Esophagus muscularis mucosa (tissue), 4 donors: ENCODE measurements at regions not wholly inside any gene's neighbourhood (a gene's known extent, or its start where the extent isn't known, plus 50 kb on each side); places are given as distances from the start of the nearest gene placed in this dataset.

Experiments used
- DNase-seq: peaks from one replicate; pipeline ENCODE4 v3.0.0-alpha.2; 2017; ENCODE audit errors: extremely low spot score
- H3K27ac ChIP-seq, 4 donors: fragments of 200-600 bp; sonication (generic); replicated peaks in 1 of 4; 1 replicate in 3 of 4; 2 replicates in 1 of 4; pipeline ENCODE4 v1.5.1; 2016 to 2019; ENCODE audit warnings: mild to moderate bottlenecking in 1 of 4
- H3K27me3 ChIP-seq, 4 donors: fragments of 200-600 bp; sonication (generic); one replicate each; pipeline versions ENCODE4 v1.5.1 to v1.6.0; 2016 to 2019
- H3K36me3 ChIP-seq, 4 donors: fragments of 200-600 bp; sonication (generic); one replicate each; pipeline ENCODE4 v1.5.1; 2016 to 2019
- H3K4me1 ChIP-seq, 4 donors: fragments of 200-600 bp; sonication (generic); one replicate each; pipeline ENCODE4 v1.5.1; 2016 to 2019
- H3K4me3 ChIP-seq, 4 donors: fragments of 200-600 bp; sonication (generic); 1 replicate in 2 of 4; 2 replicates in 2 of 4; pipeline ENCODE4 v1.5.1; 2016 to 2019; ENCODE audit warnings: mild to moderate bottlenecking in 4 of 4, moderate library complexity in 1 of 4
- H3K9me3 ChIP-seq, 4 donors: fragments of 200-600 bp; sonication (generic); 1 replicate in 3 of 4; 2 replicates in 1 of 4; pipeline ENCODE4 v1.5.1; 2016 to 2019
- EP300 ChIP-seq: sonication (generic); formaldehyde crosslinking; IDR thresholded peaks from one replicate; pipeline ENCODE4 v1.6.1; 2017; ENCODE audit warnings: antibody characterized with exemption
- POLR2A ChIP-seq: fragments of 450-650 bp; IDR thresholded peaks from one replicate; pipeline ENCODE4 v1.6.1; 2017; ENCODE audit warnings: antibody characterized with exemption, moderate library complexity, mild to moderate bottlenecking, low read depth
- POLR2AphosphoS5 ChIP-seq, 2 donors: sonication (generic); formaldehyde crosslinking; IDR thresholded peaks; one replicate each; pipeline ENCODE4 v1.6.1; 2017; ENCODE audit warnings: antibody characterized with exemption in 2 of 2
- WGBS: methylation state at CpG from one replicate; pipeline ENCODE4 v1.1.5; 2018; 5-methylcytosine and 5-hydroxymethylcytosine counted together
- intact Hi-C: fragments of 100-400 bp; cut with DNase I; formaldehyde crosslinking; loops from one replicate; pipeline ENCODE4 v1.15.1; 2023
- TF ChIP-seq, protein P1 (sequence below), 3 experiments: fragments of 200-600 bp in 2 of 3; fragments of 450-650 bp in 1 of 3; sonication (generic) in 2 of 3; IDR thresholded peaks; one replicate each; pipeline ENCODE4 v1.5.1; 2017 to 2019; ENCODE audit warnings: antibody characterized with exemption in 3 of 3, mild to moderate bottlenecking in 2 of 3, moderate library complexity in 1 of 3

DNA sequence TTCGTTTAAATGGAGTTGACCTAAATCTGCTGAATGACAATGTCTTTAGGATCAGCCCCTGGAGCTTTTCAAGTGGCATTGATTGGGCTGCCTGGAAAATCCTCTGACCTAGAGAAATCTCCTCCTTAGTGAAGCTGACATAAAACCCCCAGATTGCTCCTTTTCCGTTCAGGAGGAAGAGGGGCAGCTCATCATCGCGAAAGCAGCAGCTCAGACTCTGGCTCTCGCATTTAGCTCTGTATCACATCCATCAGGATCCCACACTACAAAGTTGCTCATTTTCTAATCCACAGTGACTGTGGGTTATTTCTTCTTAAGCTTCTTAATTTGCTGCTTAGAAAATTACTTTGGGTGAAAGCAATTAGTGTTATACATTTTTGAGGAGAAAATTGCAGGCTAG is 373.7 kb downstream of the ENC1 start:
- WGBS, result 94% methylated on average over 5 of the region's 5 CpGs
- H3K4me1 ChIP-seq, result no peaks in the 10 kb centered on the region
- H3K4me3 ChIP-seq, result no peak overlapping the region
- no peak for DNase-seq
- TF ChIP-seq, protein P1, sequence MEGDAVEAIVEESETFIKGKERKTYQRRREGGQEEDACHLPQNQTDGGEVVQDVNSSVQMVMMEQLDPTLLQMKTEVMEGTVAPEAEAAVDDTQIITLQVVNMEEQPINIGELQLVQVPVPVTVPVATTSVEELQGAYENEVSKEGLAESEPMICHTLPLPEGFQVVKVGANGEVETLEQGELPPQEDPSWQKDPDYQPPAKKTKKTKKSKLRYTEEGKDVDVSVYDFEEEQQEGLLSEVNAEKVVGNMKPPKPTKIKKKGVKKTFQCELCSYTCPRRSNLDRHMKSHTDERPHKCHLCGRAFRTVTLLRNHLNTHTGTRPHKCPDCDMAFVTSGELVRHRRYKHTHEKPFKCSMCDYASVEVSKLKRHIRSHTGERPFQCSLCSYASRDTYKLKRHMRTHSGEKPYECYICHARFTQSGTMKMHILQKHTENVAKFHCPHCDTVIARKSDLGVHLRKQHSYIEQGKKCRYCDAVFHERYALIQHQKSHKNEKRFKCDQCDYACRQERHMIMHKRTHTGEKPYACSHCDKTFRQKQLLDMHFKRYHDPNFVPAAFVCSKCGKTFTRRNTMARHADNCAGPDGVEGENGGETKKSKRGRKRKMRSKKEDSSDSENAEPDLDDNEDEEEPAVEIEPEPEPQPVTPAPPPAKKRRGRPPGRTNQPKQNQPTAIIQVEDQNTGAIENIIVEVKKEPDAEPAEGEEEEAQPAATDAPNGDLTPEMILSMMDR (IDR thresholded peaks at IDR 0.05), result no peak
- no peak for TF ChIP-seq POLR2AphosphoS5 (IDR thresholded peaks at IDR 0.05)
- no peak for TF ChIP-seq EP300
- TF ChIP-seq POLR2A, result no peak
- no peak overlapping the region for H3K27ac ChIP-seq
- H3K36me3 ChIP-seq, result no peaks in the 10 kb centered on the region
- H3K27me3 ChIP-seq, result no peaks in the 10 kb centered on the region
- H3K9me3 ChIP-seq, result no peaks in the 10 kb centered on the region
- intact Hi-C loops, result no loop called here

DNA sequence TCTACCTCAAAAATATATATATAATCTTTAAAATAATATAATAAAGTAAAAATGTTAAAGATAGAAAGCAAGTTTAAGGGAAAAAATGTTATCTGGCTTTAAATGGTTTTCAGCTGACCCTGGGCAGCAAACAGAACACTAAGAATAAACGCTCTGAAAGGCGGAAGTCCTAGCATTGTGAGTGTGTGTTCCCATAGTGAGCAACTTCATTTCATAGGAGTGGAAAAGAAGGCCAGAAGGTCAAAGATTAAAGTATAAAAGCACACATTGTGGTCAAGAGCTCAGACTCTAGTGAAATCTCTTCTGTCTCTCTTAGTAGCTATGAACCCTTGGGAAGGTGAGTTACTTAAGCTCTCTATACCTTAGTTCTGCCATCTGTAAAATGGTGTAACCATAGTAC is 374.4 kb downstream of the ENC1 start:
- Histone ChIP-seq H3K4me3 (no peak overlapping the region), H3K4me1 (no peaks in the 10 kb centered on the region), H3K27me3 (no peaks in the 10 kb centered on the region), H3K9me3 (no peaks in the 10 kb centered on the region), H3K27ac (no peak overlapping the region), H3K36me3 (no peaks in the 10 kb centered on the region)
- no peak for DNase-seq
- TF ChIP-seq, protein P1 (IDR thresholded peaks at IDR 0.05), result no peak
- TF ChIP-seq POLR2AphosphoS5 (IDR thresholded peaks at IDR 0.05) (no peak), POLR2A (no peak), EP300 (no peak)
- WGBS, result 92% methylated on average over 2 of the region's 2 CpGs
- intact Hi-C loops, result no loop called here

DNA sequence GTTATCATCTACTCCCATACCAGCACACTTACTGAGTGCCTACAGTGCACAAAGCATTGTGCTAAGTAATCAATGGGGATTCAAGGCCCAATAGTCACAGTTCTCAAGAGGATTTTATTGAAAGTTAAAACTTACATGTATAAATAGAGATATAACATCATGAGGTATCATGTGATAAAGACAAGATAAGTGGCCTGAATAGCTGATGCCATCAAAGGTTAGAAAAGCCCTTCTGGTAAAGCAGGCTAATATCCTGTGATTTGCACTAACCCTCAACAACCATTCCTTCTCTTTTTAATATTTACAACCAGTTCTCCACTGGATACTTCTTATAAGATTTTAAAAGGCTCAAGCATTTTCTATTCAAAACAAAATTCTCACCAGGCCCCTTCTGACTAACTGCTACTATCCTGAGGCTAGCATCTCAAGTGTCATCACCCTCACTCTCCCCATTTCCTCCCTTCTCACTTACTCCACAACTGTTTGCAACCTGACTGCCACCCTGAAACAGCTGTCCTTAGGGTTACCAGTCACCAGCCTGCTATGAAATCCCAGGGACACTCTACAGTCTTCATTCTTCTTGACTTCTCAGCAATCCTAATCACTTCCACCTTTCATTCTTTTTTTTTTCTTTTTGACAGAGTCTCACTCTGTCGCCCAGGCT is 377.9 kb downstream of the ENC1 start:
- TF ChIP-seq POLR2AphosphoS5 (IDR thresholded peaks at IDR 0.05) (no peak), POLR2A (no peak), EP300 (no peak)
- TF ChIP-seq, protein P1 (IDR thresholded peaks at IDR 0.05), result no peak
- no peak overlapping the region for H3K4me3 ChIP-seq
- H3K27me3 ChIP-seq, result no peaks in the 10 kb centered on the region
- H3K4me1 ChIP-seq, result peaks cover 0 to 7% (median 3%) of the 10 kb centered on the region in 4 donors
- no peak overlapping the region for H3K27ac ChIP-seq
- H3K36me3 ChIP-seq, result no peaks in the 10 kb centered on the region
- intact Hi-C loops, result no loop called here
- 86% methylated on average over 1 of the region's 1 CpG for whole genome bisulfite sequencing
- DNase-seq, result peak; percentile 10
- H3K9me3 ChIP-seq, result no peaks in the 10 kb centered on the region

DNA sequence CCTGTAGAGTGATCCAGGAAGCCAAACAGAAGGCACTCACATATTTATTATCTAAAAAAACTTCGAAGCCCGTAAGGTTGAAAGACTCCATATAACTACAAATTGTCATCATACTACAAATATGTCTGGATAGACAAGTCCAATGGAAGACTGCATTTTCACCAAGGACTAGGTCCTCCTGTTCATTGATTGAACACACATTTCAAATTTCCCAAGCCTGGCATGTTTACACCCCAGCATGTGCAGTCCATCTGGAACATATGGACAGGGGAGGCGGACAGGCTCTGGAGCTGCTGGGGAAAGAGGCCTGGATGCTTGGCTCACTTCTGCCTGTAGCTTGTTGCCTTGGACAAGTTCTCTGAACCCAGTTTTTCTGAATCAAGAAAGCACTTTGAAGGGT is 378.7 kb downstream of the ENC1 start:
- Histone ChIP-seq H3K4me3 (no peak overlapping the region), H3K36me3 (no peaks in the 10 kb centered on the region), H3K4me1 (peaks cover 0 to 15% (median 10%) of the 10 kb centered on the region in 4 donors), H3K27me3 (no peaks in the 10 kb centered on the region), H3K9me3 (no peaks in the 10 kb centered on the region), H3K27ac (no peak overlapping the region)
- peak; percentile 24 for DNase-seq
- WGBS, result 64% methylated on average over 3 of the region's 3 CpGs
- TF ChIP-seq, protein P1 (IDR thresholded peaks at IDR 0.05), result no peak
- TF ChIP-seq EP300 (no peak), POLR2A (no peak), POLR2AphosphoS5 (IDR thresholded peaks at IDR 0.05) (no peak)
- intact Hi-C loops, result no loop called here

DNA sequence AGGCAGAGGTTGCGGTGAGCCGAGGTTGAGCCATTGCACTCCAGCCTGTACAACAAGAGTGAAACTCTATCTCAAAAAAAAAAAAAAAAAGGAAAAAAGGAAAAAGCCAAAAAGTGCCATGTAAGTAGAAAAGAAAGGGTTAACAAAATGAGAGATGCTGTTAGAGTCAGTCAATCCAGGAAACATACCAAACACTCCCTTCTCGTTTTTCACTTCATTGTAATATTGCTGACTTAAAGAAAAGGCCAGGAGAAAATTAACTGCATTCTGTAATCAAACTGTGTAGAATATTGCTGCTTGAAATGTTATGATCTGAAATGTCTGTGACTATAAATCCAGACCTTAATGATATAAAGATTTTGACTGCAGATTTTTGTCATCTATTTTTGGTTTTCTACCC is 379.1 kb downstream of the ENC1 start:
- 57% methylated on average over 3 of the region's 3 CpGs for WGBS
- Histone ChIP-seq H3K9me3 (no peaks in the 10 kb centered on the region), H3K4me1 (peaks cover 0 to 15% (median 10%) of the 10 kb centered on the region in 4 donors), H3K4me3 (no peak overlapping the region), H3K27me3 (no peaks in the 10 kb centered on the region), H3K27ac (no peak overlapping the region), H3K36me3 (no peaks in the 10 kb centered on the region)
- intact Hi-C loops, result no loop called here
- TF ChIP-seq POLR2A (no peak), EP300 (no peak), POLR2AphosphoS5 (IDR thresholded peaks at IDR 0.05) (no peak)
- TF ChIP-seq, protein P1 (IDR thresholded peaks at IDR 0.05), result no peak
- no peak for DNase-seq
